GM12878 (cell line): ENCODE measurements at regions not wholly inside any gene's neighbourhood (a gene's known extent, or its start where the extent isn't known, plus 50 kb on each side); places are given as distances from the start of the nearest gene placed in this dataset.

Experiments used
- BHLHE40 ChIP-seq, 2 experiments: fragments of 450-650 bp in 1 of 2; IDR thresholded peaks; 2 replicates each; pipeline ENCODE4 v1.6.1; 2011 to 2017; ENCODE audit warnings: low read depth in 2 of 2, borderline replicate concordance in 1 of 2, improper control_type of control experiment in 1 of 2, low read length in 1 of 2, mild to moderate bottlenecking in 1 of 2
- CBX5 ChIP-seq: sonication (generic); IDR thresholded peaks from 2 replicates; pipeline ENCODE4 v1.6.1; 2016; ENCODE audit warnings: low read depth, moderate library complexity, mild to moderate bottlenecking, inconsistent platforms
- CHD4 ChIP-seq: fragments of 200-600 bp; sonication (generic); IDR thresholded peaks from 2 replicates; pipeline ENCODE4 v1.6.1; 2016; ENCODE audit warnings: mild to moderate bottlenecking
- FOXM1 ChIP-seq: IDR thresholded peaks from 2 replicates; pipeline ENCODE4 v1.6.1; 2012; ENCODE audit warnings: low read depth, mild to moderate bottlenecking, inconsistent platforms, low read length, moderate library complexity
- HDGF ChIP-seq: fragments of 450-650 bp; IDR thresholded peaks from 2 replicates; pipeline ENCODE4 v1.6.1; 2016; ENCODE audit warnings: antibody characterized with exemption
- HSF1 ChIP-seq: fragments of 150-350 bp; IDR thresholded peaks from 2 replicates; pipeline ENCODE4 v1.6.1; 2014; ENCODE audit warnings: mild to moderate bottlenecking, low read depth, low read length
- MEF2A ChIP-seq: IDR thresholded peaks from 2 replicates; pipeline ENCODE4 v1.6.1; 2011; ENCODE audit warnings: low read depth, mild to moderate bottlenecking, low read length, moderate library complexity; ENCODE audit not compliant: insufficient read depth
- PBX3 ChIP-seq: IDR thresholded peaks from 2 replicates; pipeline ENCODE4 v1.6.1; 2011; ENCODE audit warnings: mild to moderate bottlenecking, low read depth, low read length, moderate library complexity; ENCODE audit not compliant: insufficient replicate concordance
- RELA ChIP-seq: fragments of 450-650 bp; IDR thresholded peaks from 2 replicates; pipeline ENCODE4 v1.8.0; 2014; ENCODE audit warnings: borderline replicate concordance; ENCODE audit not compliant: partially characterized antibody
- RELB ChIP-seq: fragments of 450-650 bp; IDR thresholded peaks from 2 replicates; pipeline ENCODE4 v1.6.1; 2017; ENCODE audit warnings: low read depth, mild to moderate bottlenecking, moderate library complexity
- SKIL ChIP-seq: fragments of 450-650 bp; IDR thresholded peaks from 2 replicates; pipeline ENCODE4 v1.6.1; 2017; ENCODE audit warnings: mild to moderate bottlenecking, low read depth, inconsistent platforms; ENCODE audit not compliant: poor library complexity, severe bottlenecking
- USF2 ChIP-seq: IDR thresholded peaks from 2 replicates; pipeline ENCODE4 v1.6.1; 2011; ENCODE audit warnings: low read depth, low read length, improper control_type of control experiment, borderline replicate concordance
- ZBED1 ChIP-seq: IDR thresholded peaks from 2 replicates; pipeline ENCODE4 v1.6.1; 2016; ENCODE audit warnings: borderline replicate concordance
- ZBTB11 ChIP-seq: fragments of 450-650 bp; formaldehyde crosslinking; IDR thresholded peaks from 2 replicates; pipeline ENCODE4 v1.5.0; 2022; ENCODE audit warnings: mild to moderate bottlenecking, missing genetic modification characterization
- ZNF384 ChIP-seq: IDR thresholded peaks from 2 replicates; pipeline ENCODE4 v1.6.1; 2012; ENCODE audit warnings: low read depth, mild to moderate bottlenecking, low read length, improper control_type of control experiment, borderline replicate concordance
- ZSCAN29 ChIP-seq: fragments of 450-650 bp; IDR thresholded peaks from 2 replicates; pipeline ENCODE4 v1.6.1; 2017; ENCODE audit warnings: mild to moderate bottlenecking, moderate library complexity

- TF ChIP-seq ZBED1, result no peak
- peak; percentile 83 for TF ChIP-seq ZNF384
- 0 out of 2 replicates have a peak, but pooled peaks have one; percentile 63 for TF ChIP-seq MEF2A
- TF ChIP-seq RELB, result peak; percentile 69
- TF ChIP-seq ZBTB11 (CRISPR knock-in tag), result no peak
- no peak for TF ChIP-seq HSF1
- no peak for TF ChIP-seq PBX3
- no peak for TF ChIP-seq FOXM1
- no peak for TF ChIP-seq SKIL
- TF ChIP-seq ZSCAN29, result no peak
- no peak for TF ChIP-seq CHD4
- peak; percentile 39 for TF ChIP-seq RELA
- no peak for TF ChIP-seq USF2
- no peak for TF ChIP-seq HDGF
- no peak for TF ChIP-seq BHLHE40 (IDR thresholded peaks at IDR 0.05; ENCODE audit: borderline replicate concordance in 1 of 2, low read depth in 2 of 2, low read length in 1 of 2)
- TF ChIP-seq CBX5, result no peak
These were observed 168.3 kb downstream of the TMA16 start (continued) for GRCh38 chr4:163662768-163663167.
